ENCODE measurements at regions not wholly inside any gene's neighbourhood (a gene's known extent, or its start where the extent isn't known, plus 50 kb on each side); places are given as distances from the start of the nearest gene placed in this dataset.

DNA sequence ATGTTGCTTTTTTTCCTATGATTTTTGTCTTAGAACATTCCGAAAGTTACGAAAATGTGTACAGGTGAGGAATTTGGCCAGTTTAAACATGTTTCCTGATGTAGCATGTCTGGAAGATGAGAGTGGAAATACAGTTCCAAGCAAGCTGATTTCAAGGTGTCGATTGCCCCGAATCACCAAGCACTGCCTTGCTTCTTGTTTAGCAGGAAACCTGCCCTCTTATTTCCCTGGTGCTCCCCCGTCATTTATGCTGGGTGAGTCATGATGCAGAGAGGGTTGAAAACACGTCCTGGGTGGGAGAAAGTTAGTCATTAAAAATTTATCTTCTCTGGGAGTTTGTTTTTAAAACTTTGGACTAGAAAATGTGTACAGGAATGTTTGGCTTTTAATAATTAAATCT lies 608.6 kb upstream of the EEF2KMT start:
- no peak overlapping the region for H3K4me3 ChIP-seq (ENCODE audit: low read depth, low read length)
- TF ChIP-seq, protein P1, sequence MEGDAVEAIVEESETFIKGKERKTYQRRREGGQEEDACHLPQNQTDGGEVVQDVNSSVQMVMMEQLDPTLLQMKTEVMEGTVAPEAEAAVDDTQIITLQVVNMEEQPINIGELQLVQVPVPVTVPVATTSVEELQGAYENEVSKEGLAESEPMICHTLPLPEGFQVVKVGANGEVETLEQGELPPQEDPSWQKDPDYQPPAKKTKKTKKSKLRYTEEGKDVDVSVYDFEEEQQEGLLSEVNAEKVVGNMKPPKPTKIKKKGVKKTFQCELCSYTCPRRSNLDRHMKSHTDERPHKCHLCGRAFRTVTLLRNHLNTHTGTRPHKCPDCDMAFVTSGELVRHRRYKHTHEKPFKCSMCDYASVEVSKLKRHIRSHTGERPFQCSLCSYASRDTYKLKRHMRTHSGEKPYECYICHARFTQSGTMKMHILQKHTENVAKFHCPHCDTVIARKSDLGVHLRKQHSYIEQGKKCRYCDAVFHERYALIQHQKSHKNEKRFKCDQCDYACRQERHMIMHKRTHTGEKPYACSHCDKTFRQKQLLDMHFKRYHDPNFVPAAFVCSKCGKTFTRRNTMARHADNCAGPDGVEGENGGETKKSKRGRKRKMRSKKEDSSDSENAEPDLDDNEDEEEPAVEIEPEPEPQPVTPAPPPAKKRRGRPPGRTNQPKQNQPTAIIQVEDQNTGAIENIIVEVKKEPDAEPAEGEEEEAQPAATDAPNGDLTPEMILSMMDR (conservative IDR thresholded peaks at IDR 0.05; ENCODE audit: low read depth, low read length) = no peak
- no peak for DNase-seq (ENCODE audit: low read depth)

DNA sequence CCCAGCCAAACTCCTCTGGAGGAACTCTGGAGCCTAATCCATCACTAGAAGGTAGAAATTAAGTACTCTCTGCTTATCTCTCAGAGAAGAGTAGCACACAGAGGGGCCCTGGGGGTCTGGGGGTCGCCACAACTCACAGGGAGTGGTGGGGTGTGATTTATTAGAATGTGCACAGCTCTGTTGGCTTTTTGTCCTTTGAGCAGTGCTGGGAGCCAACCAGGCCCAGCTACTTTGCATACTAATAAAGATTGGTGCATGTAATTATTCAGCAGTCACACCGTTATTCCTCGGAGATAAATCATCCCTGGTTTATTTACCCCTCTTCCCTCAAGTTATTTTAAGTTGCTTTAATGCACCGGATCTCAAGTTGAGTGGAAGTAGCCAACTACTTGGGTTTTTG lies 606.7 kb upstream of the EEF2KMT start:
- TF ChIP-seq, protein P1 (conservative IDR thresholded peaks at IDR 0.05; ENCODE audit: low read depth, low read length) = no peak
- DNase-seq (ENCODE audit: low read depth) = no peak
- H3K4me3 ChIP-seq (ENCODE audit: low read depth, low read length) = no peak overlapping the region

- DNase-seq (ENCODE audit: low read depth) = no peak
- TF ChIP-seq, protein P1 (conservative IDR thresholded peaks at IDR 0.05; ENCODE audit: low read depth, low read length) = no peak
- H3K4me3 ChIP-seq (ENCODE audit: low read depth, low read length) = no peak overlapping the region
Observed at GRCh38 chr16:5693426-5693825, 595.8 kb upstream of the EEF2KMT start.

DNA sequence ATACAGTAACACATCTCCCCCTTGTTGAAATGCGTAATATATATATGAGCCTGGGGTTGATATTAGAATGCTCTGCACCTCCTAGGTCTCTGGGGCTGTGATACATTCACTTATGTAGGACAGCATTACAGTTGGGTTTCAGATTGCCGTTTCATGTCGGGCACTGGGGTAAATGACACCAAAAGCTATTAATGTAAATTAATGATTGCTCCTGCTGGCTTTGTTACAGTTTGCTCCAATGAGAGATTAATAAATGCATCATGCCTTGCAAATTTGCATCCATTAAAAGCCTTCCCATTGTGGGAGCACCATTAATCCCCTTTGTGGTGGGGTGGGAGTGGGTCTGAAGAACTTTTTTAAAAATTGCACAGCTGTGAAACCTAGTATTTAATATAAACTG lies 584.4 kb upstream of the EEF2KMT start:
- TF ChIP-seq, protein P1 (conservative IDR thresholded peaks at IDR 0.05; ENCODE audit: low read depth, low read length) = no peak
- no peak for DNase-seq (ENCODE audit: low read depth)
- no peak overlapping the region for H3K4me3 ChIP-seq (ENCODE audit: low read depth, low read length)

DNA sequence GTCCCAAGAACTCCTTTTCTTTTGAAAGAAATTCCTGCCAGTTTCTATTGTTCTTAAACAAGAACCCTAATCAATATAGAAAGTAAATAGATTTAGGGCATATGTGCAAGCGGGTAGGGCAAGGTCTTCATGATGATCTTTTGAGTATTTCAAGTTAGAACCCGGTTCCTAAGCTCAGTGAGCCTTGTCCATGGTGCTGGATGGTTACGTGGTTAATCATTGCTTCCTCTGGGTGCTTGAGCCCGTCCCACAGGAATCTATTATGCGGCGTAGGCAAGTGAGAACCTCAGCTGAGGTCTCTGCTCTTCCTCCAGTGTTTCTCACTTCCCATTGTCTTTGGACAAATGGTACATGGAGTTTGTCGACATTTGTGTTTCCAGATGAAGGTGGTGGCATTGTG lies 580.8 kb upstream of the EEF2KMT start:
- H3K4me3 ChIP-seq (ENCODE audit: low read depth, low read length) = no peak overlapping the region
- TF ChIP-seq, protein P1 (conservative IDR thresholded peaks at IDR 0.05; ENCODE audit: low read depth, low read length) = no peak
- no peak for DNase-seq (ENCODE audit: low read depth)

GRCh38 chr16:5671421-5671820 lies 573.8 kb upstream of the EEF2KMT start:
- no peak for DNase-seq (ENCODE audit: low read depth)
- TF ChIP-seq, protein P1 (conservative IDR thresholded peaks at IDR 0.05; ENCODE audit: low read depth, low read length) = no peak
- H3K4me3 ChIP-seq (ENCODE audit: low read depth, low read length) = no peak overlapping the region

DNA sequence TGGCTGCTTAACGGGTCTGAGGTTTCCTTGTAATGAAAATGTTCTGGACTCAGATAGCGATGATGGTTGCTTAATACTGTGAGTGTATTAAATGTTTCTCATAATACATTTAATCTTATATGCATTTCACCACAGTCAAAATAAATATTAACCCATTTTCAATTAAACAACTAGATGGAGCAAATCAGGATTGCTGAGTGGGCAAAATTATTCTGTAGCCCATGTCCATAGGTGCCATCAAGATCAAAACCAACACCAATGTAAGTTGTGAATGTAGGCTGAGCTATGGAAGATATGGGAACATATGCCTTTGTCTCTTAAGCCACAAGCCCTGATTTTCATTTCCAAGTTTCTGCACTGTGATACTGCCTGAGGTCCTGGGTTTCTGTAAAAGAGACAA lies 572.6 kb upstream of the EEF2KMT start:
- no peak overlapping the region for H3K4me3 ChIP-seq (ENCODE audit: low read depth, low read length)
- TF ChIP-seq, protein P1 (conservative IDR thresholded peaks at IDR 0.05; ENCODE audit: low read depth, low read length) = no peak
- no peak for DNase-seq (ENCODE audit: low read depth)
